Neural cell (in vitro differentiated cells): ENCODE measurements at regions not wholly inside any gene's neighbourhood (a gene's known extent, or its start where the extent isn't known, plus 50 kb on each side); places are given as distances from the start of the nearest gene placed in this dataset.

ENCODE experiments used
- H2AFZ ChIP-seq: fragments of 200-600, 300-800 bp; sonication (generic), shearing (Covaris generic); 2 replicates; pipeline ENCODE4 v1.6.0; 2014; ENCODE audit warnings: low read depth, mild to moderate bottlenecking, antibody characterized with exemption, low read length, moderate library complexity
- H3F3A ChIP-seq: fragments of 200-600 bp; shearing (Covaris generic); 2 replicates; pipeline ENCODE4 v1.6.1; 2016; ENCODE audit warnings: mild to moderate bottlenecking, moderate library complexity, mixed read lengths, antibody characterized with exemption, low read length; ENCODE audit not compliant: insufficient read depth, poor library complexity, severe bottlenecking
- H3K27ac ChIP-seq: fragments of 200-600, 300-800 bp; sonication (generic), shearing (Covaris generic); 2 replicates; pipeline ENCODE4 v1.5.1; 2014; ENCODE audit warnings: mild to moderate bottlenecking, low read length, moderate library complexity
- H3K27me3 ChIP-seq: fragments of 300-800, 200-600 bp; sonication (generic), shearing (Covaris generic); 2 replicates; pipeline ENCODE4 v1.6.0; 2014; ENCODE audit warnings: mild to moderate bottlenecking, low read depth, low read length, moderate library complexity; ENCODE audit not compliant: insufficient read depth
- H3K36me3 ChIP-seq: fragments of 300-800, 200-600 bp; sonication (generic), shearing (Covaris generic); 2 replicates; pipeline ENCODE4 v1.5.1; 2014; ENCODE audit warnings: mild to moderate bottlenecking, antibody characterized with exemption, low read length, moderate library complexity; ENCODE audit not compliant: insufficient read depth
- H3K4me2 ChIP-seq: fragments of 300-800, 200-600 bp; sonication (generic), shearing (Covaris generic); 2 replicates; pipeline ENCODE4 v1.6.0; 2014; ENCODE audit warnings: mild to moderate bottlenecking, low read length
- H3K4me3 ChIP-seq: fragments of 300-800, 200-600 bp; sonication (generic), shearing (Covaris generic); 2 replicates; pipeline ENCODE4 v1.5.1; 2014; ENCODE audit warnings: mild to moderate bottlenecking, low read length, moderate library complexity
- H3K79me2 ChIP-seq: fragments of 200-600 bp; shearing (Covaris generic); replicated peaks from 2 replicates; pipeline ENCODE4 v1.6.0; 2014; ENCODE audit warnings: mild to moderate bottlenecking, low read length, moderate library complexity; ENCODE audit not compliant: insufficient read depth
- H3K9ac ChIP-seq: fragments of 300-800, 200-600 bp; sonication (generic), shearing (Covaris generic); 2 replicates; pipeline ENCODE4 v1.6.1; 2016; ENCODE audit warnings: mild to moderate bottlenecking, low read length, mixed read lengths
- H3K9me2 ChIP-seq: fragments of 200-600 bp; shearing (Covaris generic); 2 replicates; pipeline ENCODE4 v1.6.1; 2016; ENCODE audit warnings: mild to moderate bottlenecking, low read length, mixed read lengths; ENCODE audit not compliant: insufficient read depth
- H3K9me3 ChIP-seq: fragments of 200-600, 300-800 bp; sonication (generic), shearing (Covaris generic); 2 replicates; pipeline ENCODE4 v1.6.1; 2016; ENCODE audit warnings: mild to moderate bottlenecking, mixed run types, low read length, moderate library complexity, mixed read lengths
- H4K20me1 ChIP-seq: fragments of 200-600 bp; shearing (Covaris generic); 2 replicates; pipeline ENCODE4 v1.6.1; 2016; ENCODE audit warnings: mild to moderate bottlenecking, mixed run types; ENCODE audit not compliant: insufficient read depth
- CTCF ChIP-seq: fragments of 450-650 bp; IDR thresholded peaks from 2 replicates; pipeline ENCODE4 v1.5.1; 2014; ENCODE audit warnings: antibody characterized with exemption, mild to moderate bottlenecking, moderate library complexity; ENCODE audit not compliant: poor library complexity, severe bottlenecking
- EP300 ChIP-seq: fragments of 450-650 bp; conservative IDR thresholded peaks from 2 replicates; pipeline ENCODE4 v1.6.1; 2014; ENCODE audit warnings: antibody characterized with exemption, mild to moderate bottlenecking, moderate library complexity; ENCODE audit not compliant: poor library complexity, severe bottlenecking
- EZH2 ChIP-seq: fragments of 200-600, 300-800 bp; shearing (Covaris generic), sonication (generic); IDR thresholded peaks from 2 replicates; pipeline ENCODE4 v1.6.1; 2014; ENCODE audit warnings: antibody characterized with exemption, low read length, borderline replicate concordance, mild to moderate bottlenecking; ENCODE audit not compliant: insufficient read depth, poor library complexity, severe bottlenecking
- MXI1 ChIP-seq: fragments of 450-650 bp; conservative IDR thresholded peaks from 2 replicates; pipeline ENCODE4 v1.6.1; 2014; ENCODE audit warnings: antibody characterized with exemption, mild to moderate bottlenecking; ENCODE audit not compliant: poor library complexity, severe bottlenecking
- POLR2AphosphoS5 ChIP-seq: IDR thresholded peaks from 2 replicates; pipeline ENCODE4 v1.6.1; 2012
- RAD21 ChIP-seq: fragments of 450-650 bp; conservative IDR thresholded peaks from 2 replicates; pipeline ENCODE4 v1.6.1; 2014; ENCODE audit warnings: antibody characterized with exemption, mild to moderate bottlenecking, moderate library complexity
- REST ChIP-seq: IDR thresholded peaks from 2 replicates; pipeline ENCODE4 v1.6.1; 2012; ENCODE audit warnings: borderline replicate concordance
- SMC3 ChIP-seq: fragments of 450-650 bp; conservative IDR thresholded peaks from 2 replicates; pipeline ENCODE4 v1.6.1; 2014; ENCODE audit warnings: antibody characterized with exemption, mild to moderate bottlenecking, moderate library complexity; ENCODE audit not compliant: poor library complexity
- TAF1 ChIP-seq: IDR thresholded peaks from 2 replicates; pipeline ENCODE4 v1.6.1; 2012; ENCODE audit warnings: low read depth

GRCh38 chr14:62146030-62146429 lies 383.8 kb downstream of the SNAPC1 start:
- Histone ChIP-seq H3K9me2 (no peaks in the 10 kb centered on the region), H4K20me1 (no peaks in the 10 kb centered on the region), H3K9ac (no peak overlapping the region), H3K9me3 (no peaks in the 10 kb centered on the region), H3K4me3 (no peak overlapping the region), H3K4me2 (no peak overlapping the region), H3K79me2 (no peaks in the 10 kb centered on the region), H3K27ac (no peak overlapping the region), H2AFZ (no peak overlapping the region), H3F3A (no peaks in the 10 kb centered on the region), H3K27me3 (no peaks in the 10 kb centered on the region), H3K36me3 (no peaks in the 10 kb centered on the region)
- TF ChIP-seq EP300 = no peak
- no peak for TF ChIP-seq CTCF
- TF ChIP-seq RAD21 = no peak
- TF ChIP-seq SMC3 = no peak
- no peak for TF ChIP-seq MXI1
- no peak for TF ChIP-seq REST
- no peak for TF ChIP-seq EZH2
- TF ChIP-seq POLR2AphosphoS5 = no peak
- no peak for TF ChIP-seq TAF1

GRCh38 chr14:62156052-62156451 lies 393.8 kb downstream of the SNAPC1 start:
- no peak overlapping the region for H3K27ac ChIP-seq
- H2AFZ ChIP-seq = no peak overlapping the region
- no peak overlapping the region for H3K4me3 ChIP-seq
- no peaks in the 10 kb centered on the region for H3K36me3 ChIP-seq
- H3K4me2 ChIP-seq = no peak overlapping the region
- no peaks in the 10 kb centered on the region for H3K9me2 ChIP-seq
- no peaks in the 10 kb centered on the region for H3K79me2 ChIP-seq
- H4K20me1 ChIP-seq = no peaks in the 10 kb centered on the region
- no peak for TF ChIP-seq MXI1
- TF ChIP-seq CTCF = no peak
- H3K9ac ChIP-seq = no peak overlapping the region
- H3F3A ChIP-seq = no peaks in the 10 kb centered on the region
- H3K27me3 ChIP-seq = no peaks in the 10 kb centered on the region
- no peaks in the 10 kb centered on the region for H3K9me3 ChIP-seq
